Spleen (tissue), 11 donors: ENCODE measurements at regions not wholly inside any gene's neighbourhood (a gene's known extent, or its start where the extent isn't known, plus 50 kb on each side); places are given as distances from the start of the nearest gene placed in this dataset.

Experiments used
- DNase-seq: peaks from one replicate; pipeline ENCODE4 v3.0.0-alpha.2; 2020
- H3K27ac ChIP-seq, 8 donors: fragments of 200-600 bp; sonication (generic) in 7 of 8; 1 replicate in 4 of 8; 2 replicates in 4 of 8; pipeline versions ENCODE4 v1.5.0 to v1.8.0; 2016 to 2021; ENCODE audit warnings: inconsistent platforms in 4 of 8, mild to moderate bottlenecking in 4 of 8, moderate library complexity in 1 of 8
- H3K27me3 ChIP-seq, 7 donors: fragments of 200-600 bp; sonication (generic) in 6 of 7; replicated peaks in 1 of 7; 1 replicate in 4 of 7; 2 replicates in 3 of 7; pipeline versions ENCODE4 v1.5.0 to v1.8.0; 2016 to 2021; ENCODE audit warnings: inconsistent platforms in 3 of 7, mild to moderate bottlenecking in 1 of 7
- H3K36me3 ChIP-seq, 6 donors: fragments of 200-600 bp; sonication (generic) in 5 of 6; 1 replicate in 4 of 6; 2 replicates in 2 of 6; pipeline versions ENCODE4 v1.5.0 to v1.8.0; 2016 to 2021; ENCODE audit warnings: inconsistent platforms in 2 of 6
- H3K4me1 ChIP-seq, 6 donors: fragments of 200-600 bp; sonication (generic) in 5 of 6; 1 replicate in 3 of 6; 2 replicates in 3 of 6; pipeline versions ENCODE4 v1.5.0 to v1.8.0; 2016 to 2021; ENCODE audit warnings: inconsistent platforms in 3 of 6
- H3K4me3 ChIP-seq, 8 donors: fragments of 200-600 bp; sonication (generic) in 7 of 8; 1 replicate in 4 of 8; 2 replicates in 4 of 8; pipeline versions ENCODE4 v1.5.0 to v1.8.0; 2016 to 2021; ENCODE audit warnings: inconsistent platforms in 4 of 8, mild to moderate bottlenecking in 4 of 8, moderate library complexity in 2 of 8
- H3K9me3 ChIP-seq, 8 donors: fragments of 200-600 bp; sonication (generic) in 7 of 8; 1 replicate in 4 of 8; 2 replicates in 4 of 8; pipeline versions ENCODE4 v1.5.0 to v1.8.0; 2016 to 2021; ENCODE audit warnings: inconsistent platforms in 4 of 8
- POLR2A ChIP-seq, 3 donors: fragments of 450-650 bp; IDR thresholded peaks; one replicate each; pipeline ENCODE4 v1.5.1; 2017; ENCODE audit warnings: antibody characterized with exemption in 3 of 3, mild to moderate bottlenecking in 1 of 3
- POLR2AphosphoS5 ChIP-seq, 3 donors: sonication (generic); formaldehyde crosslinking; IDR thresholded peaks; one replicate each; pipeline ENCODE4 v1.5.1; 2017; ENCODE audit warnings: antibody characterized with exemption in 3 of 3
- WGBS, 5 donors: extraction: QIAGEN DNeasy Blood & Tissue Kit in 3 of 5; methylation state at CpG; one replicate each; pipeline versions ENCODE4 v1.1.5 to v1.1.7; 2013 to 2018; 5-methylcytosine and 5-hydroxymethylcytosine counted together
- intact Hi-C: fragments of 100-400 bp; cut with DNase I; formaldehyde crosslinking; loops from one replicate; pipeline ENCODE4 v1.15.0; 2023; ENCODE audit warnings: low total_unique reads
- TF ChIP-seq, protein P1 (sequence below), 11 experiments: fragments of 200-600 bp in 7 of 11; fragments of 450-650 bp in 4 of 11; sonication (generic) in 4 of 11; IDR thresholded peaks in 8 of 11; conservative IDR thresholded peaks in 3 of 11; 1 replicate in 7 of 11; 2 replicates in 4 of 11; pipeline versions ENCODE4 v1.4.0 to v1.8.0; 2016 to 2021; ENCODE audit warnings: antibody characterized with exemption in 11 of 11, inconsistent platforms in 4 of 11, mild to moderate bottlenecking in 1 of 11
- donor health status: healthy with polysubstance abuse.
- donor health status: DM: no; HTN: no; CAD: no; lungs with moderate emphysema.
- donor health status: DM: no; HTN: no; CAD: no.
- donor health status: Bipolar disorder and iron deficiency.
- donor health status: healthy.
- donor health status: DM: no; HTN: no; CAD: no.
- donor health status: DM: yes; HTN: yes; CAD: no.

DNA sequence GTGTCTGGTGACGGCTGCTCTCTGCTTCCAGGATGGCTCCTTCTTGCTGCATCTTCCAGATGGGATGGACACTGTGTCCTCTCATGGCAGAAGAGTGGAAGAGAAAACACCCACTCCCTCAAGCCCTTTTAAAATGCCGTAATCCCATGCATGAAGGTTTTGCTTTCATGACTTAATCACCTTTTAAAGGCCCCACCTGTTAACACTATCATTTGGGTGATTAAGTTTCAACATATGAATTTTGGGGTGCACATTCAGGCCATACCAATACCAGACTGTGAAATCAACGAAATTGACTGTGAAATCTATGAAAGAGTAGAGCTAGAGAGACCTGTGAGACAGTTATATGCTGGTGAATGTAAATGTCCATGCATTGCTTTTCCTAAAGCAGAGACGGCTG is 374.3 kb upstream of the CHD6 start:
- Histone ChIP-seq H3K4me1 (no peaks in the 10 kb centered on the region), H3K27ac (no peak overlapping the region), H3K4me3 (no peak overlapping the region), H3K27me3 (no peaks in the 10 kb centered on the region), H3K9me3 (peaks cover 0 to 8% (median 0%) of the 10 kb centered on the region in 8 donors), H3K36me3 (no peaks in the 10 kb centered on the region)
- no peak for DNase-seq
- WGBS, 5 donors = 70 to 76% (median 71%) methylated on average over 4 of the region's 4 CpGs
- intact Hi-C loops = no loop called here
- TF ChIP-seq POLR2A (IDR thresholded peaks at IDR 0.05) (no peak), POLR2AphosphoS5 (IDR thresholded peaks at IDR 0.05) (no peak)
- TF ChIP-seq, protein P1, sequence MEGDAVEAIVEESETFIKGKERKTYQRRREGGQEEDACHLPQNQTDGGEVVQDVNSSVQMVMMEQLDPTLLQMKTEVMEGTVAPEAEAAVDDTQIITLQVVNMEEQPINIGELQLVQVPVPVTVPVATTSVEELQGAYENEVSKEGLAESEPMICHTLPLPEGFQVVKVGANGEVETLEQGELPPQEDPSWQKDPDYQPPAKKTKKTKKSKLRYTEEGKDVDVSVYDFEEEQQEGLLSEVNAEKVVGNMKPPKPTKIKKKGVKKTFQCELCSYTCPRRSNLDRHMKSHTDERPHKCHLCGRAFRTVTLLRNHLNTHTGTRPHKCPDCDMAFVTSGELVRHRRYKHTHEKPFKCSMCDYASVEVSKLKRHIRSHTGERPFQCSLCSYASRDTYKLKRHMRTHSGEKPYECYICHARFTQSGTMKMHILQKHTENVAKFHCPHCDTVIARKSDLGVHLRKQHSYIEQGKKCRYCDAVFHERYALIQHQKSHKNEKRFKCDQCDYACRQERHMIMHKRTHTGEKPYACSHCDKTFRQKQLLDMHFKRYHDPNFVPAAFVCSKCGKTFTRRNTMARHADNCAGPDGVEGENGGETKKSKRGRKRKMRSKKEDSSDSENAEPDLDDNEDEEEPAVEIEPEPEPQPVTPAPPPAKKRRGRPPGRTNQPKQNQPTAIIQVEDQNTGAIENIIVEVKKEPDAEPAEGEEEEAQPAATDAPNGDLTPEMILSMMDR (IDR thresholded peaks at IDR 0.05 in 8 of 11, conservative IDR thresholded peaks at IDR 0.05 in 3 of 11) = no peak

DNA sequence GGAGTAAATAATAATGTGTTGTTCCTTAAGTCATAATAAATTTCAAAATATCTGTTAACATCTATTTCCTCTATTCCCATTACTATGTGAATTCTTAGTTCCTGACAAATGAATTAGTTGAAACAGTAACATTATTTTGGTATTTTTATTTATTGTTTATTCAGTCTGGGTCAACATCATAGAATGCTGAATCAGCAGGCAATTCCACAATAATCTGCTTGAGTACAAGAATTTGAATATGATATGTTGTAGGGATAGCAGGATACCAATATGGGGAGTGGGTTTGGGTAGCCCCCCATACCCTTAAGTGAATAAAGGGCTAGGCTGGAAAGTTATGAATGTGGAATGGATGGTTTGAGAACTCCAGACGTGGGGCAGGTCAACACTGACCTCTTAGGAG is 373.2 kb upstream of the CHD6 start:
- 60 to 76% (median 62%) methylated on average over 1 of the region's 1 CpG for WGBS, 5 donors
- Histone ChIP-seq H3K36me3 (no peaks in the 10 kb centered on the region), H3K27ac (no peak overlapping the region), H3K9me3 (peaks cover 0 to 8% (median 0%) of the 10 kb centered on the region in 8 donors), H3K4me3 (no peak overlapping the region), H3K4me1 (no peaks in the 10 kb centered on the region), H3K27me3 (no peaks in the 10 kb centered on the region)
- TF ChIP-seq POLR2AphosphoS5 (IDR thresholded peaks at IDR 0.05) (no peak), POLR2A (IDR thresholded peaks at IDR 0.05) (no peak)
- TF ChIP-seq, protein P1 (IDR thresholded peaks at IDR 0.05 in 8 of 11, conservative IDR thresholded peaks at IDR 0.05 in 3 of 11) = no peak
- intact Hi-C loops = no loop called here
- no peak for DNase-seq

DNA sequence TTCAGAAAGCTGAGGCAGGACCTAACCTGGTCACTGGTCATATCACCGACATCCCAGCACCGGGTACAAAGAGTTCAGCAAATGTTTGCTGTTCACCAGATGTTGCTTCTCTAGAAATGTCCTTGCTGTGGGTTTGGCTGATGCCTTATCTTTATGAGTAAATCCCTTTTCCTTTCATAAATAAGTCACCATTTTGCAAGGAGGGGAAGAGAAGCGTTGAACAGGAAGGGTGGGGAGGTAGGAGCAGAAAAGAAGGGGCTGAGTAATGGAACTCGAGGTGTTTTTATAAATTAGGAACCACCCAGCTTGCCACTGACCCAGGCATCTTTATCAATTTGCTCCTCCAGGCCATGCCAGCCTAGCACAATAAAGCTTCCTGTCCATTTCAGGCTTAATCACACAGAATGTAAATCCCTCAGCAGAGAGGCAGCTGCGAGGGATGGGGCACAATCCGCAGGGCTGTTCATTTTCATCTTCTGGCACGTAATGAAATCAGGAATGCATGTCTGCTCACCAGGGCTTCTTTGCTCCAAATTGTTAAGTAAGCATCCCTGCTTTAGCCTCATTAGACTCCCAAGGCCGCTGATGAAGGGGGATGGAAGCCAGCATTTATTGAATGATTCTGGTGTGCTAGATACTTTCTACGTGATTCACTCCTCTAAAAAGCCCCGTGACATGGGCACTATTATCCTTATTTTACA is 371.9 kb upstream of the CHD6 start:
- no peak overlapping the region for H3K4me3 ChIP-seq
- H3K36me3 ChIP-seq = no peaks in the 10 kb centered on the region
- DNase-seq = no peak
- TF ChIP-seq POLR2A (IDR thresholded peaks at IDR 0.05) (no peak), POLR2AphosphoS5 (IDR thresholded peaks at IDR 0.05) (no peak)
- TF ChIP-seq, protein P1 (IDR thresholded peaks at IDR 0.05 in 8 of 11, conservative IDR thresholded peaks at IDR 0.05 in 3 of 11) = no peak
- H3K27ac ChIP-seq = peak overlapping the region in 3 of 8 donors; percentile 1 to 42 (median 36)
- H3K4me1 ChIP-seq = no peaks in the 10 kb centered on the region
- H3K27me3 ChIP-seq = no peaks in the 10 kb centered on the region
- peaks cover 0 to 8% (median 0%) of the 10 kb centered on the region in 8 donors for H3K9me3 ChIP-seq
- 30 to 48% (median 38%) methylated on average over 10 of the region's 10 CpGs for WGBS, 5 donors
- intact Hi-C loops = no loop called here

DNA sequence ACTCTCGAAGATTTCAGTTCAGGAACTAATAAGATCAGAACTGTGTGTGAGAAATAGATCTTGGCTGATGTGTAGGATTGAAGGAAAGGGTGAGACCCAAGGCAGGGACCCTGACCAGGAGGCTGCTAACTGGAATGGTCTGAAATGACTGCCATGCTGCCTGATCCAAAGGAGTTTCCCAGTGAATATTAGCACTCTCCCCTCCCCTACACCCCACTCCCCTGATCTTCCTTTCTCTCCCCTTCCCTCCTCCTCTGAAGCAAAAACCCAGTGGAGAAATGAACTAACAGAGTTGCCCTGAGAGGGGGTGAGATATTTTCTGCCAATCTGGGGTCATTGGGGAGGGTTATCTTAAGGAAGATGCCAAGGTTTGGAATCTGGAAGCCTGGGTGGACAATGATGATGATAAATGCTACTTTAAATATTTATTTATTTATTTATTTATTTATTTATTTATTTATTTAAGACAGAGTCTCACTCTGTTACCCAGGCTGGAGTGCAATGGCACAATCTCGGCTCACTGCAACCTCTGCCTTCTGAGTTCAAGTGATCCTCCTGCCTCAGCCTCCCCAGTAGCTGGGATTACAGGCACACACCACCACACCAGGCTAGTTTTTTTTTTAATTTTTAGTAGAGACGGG is 371.0 kb upstream of the CHD6 start:
- TF ChIP-seq POLR2A (IDR thresholded peaks at IDR 0.05) = no peak
- no peak for TF ChIP-seq POLR2AphosphoS5 (IDR thresholded peaks at IDR 0.05)
- TF ChIP-seq, protein P1 (IDR thresholded peaks at IDR 0.05 in 8 of 11, conservative IDR thresholded peaks at IDR 0.05 in 3 of 11) = no peak
- WGBS, 5 donors = 76 to 82% (median 79%) methylated on average over 3 of the region's 3 CpGs
- H3K9me3 ChIP-seq = peaks cover 0 to 15% (median 0%) of the 10 kb centered on the region in 8 donors
- H3K4me1 ChIP-seq = no peaks in the 10 kb centered on the region
- H3K27ac ChIP-seq = no peak overlapping the region
- no peaks in the 10 kb centered on the region for H3K27me3 ChIP-seq
- no peak overlapping the region for H3K4me3 ChIP-seq
- intact Hi-C loops = no loop called here
- no peaks in the 10 kb centered on the region for H3K36me3 ChIP-seq
- no peak for DNase-seq
